Calu3 (cell line): ENCODE measurements at regions not wholly inside any gene's neighbourhood (a gene's known extent, or its start where the extent isn't known, plus 50 kb on each side); places are given as distances from the start of the nearest gene placed in this dataset.

Source experiments
- BruUV-seq: library from RNA; stranded (reverse); fragments of 400-500 nt; replicated peaks from 2 replicates; lab custom pipeline; 2021; lab: Mats Ljungman, UMichigan
- CTCF ChIA-PET: fragments of 300-600 bp; sonication (Branson Sonifier 250); formaldehyde crosslinking; loops from one replicate; lab custom pipeline; 2022; ENCODE audit warnings: antibody characterized with exemption; lab: Charles Lee
- DNase-seq: peaks from one replicate; pipeline ENCODE4 v3.0.0; 2022
- H3K27ac Mint-ChIP-seq: one replicate; pipeline ENCODE4 v1.8.0; 2022; ENCODE audit warnings: mixed read lengths; ENCODE audit not compliant: unreplicated experiment
- H3K27me3 Mint-ChIP-seq: one replicate; pipeline ENCODE4 v1.8.0; 2022; ENCODE audit warnings: mixed read lengths; ENCODE audit not compliant: unreplicated experiment
- H3K36me3 Mint-ChIP-seq: one replicate; pipeline ENCODE4 v1.8.0; 2022; ENCODE audit warnings: mild to moderate bottlenecking, moderate library complexity, mixed read lengths; ENCODE audit not compliant: insufficient read depth, unreplicated experiment
- H3K4me1 Mint-ChIP-seq: one replicate; pipeline ENCODE4 v1.8.0; 2022; ENCODE audit warnings: mild to moderate bottlenecking, low read depth, mixed read lengths; ENCODE audit not compliant: unreplicated experiment
- H3K4me3 Mint-ChIP-seq: one replicate; pipeline ENCODE4 v1.8.0; 2022; ENCODE audit warnings: mild to moderate bottlenecking, low read depth, moderate library complexity, mixed read lengths; ENCODE audit not compliant: unreplicated experiment
- H3K9me3 Mint-ChIP-seq: one replicate; pipeline ENCODE4 v1.8.0; 2022; ENCODE audit warnings: low read depth, mixed read lengths; ENCODE audit not compliant: unreplicated experiment
- CTCF ChIP-seq: fragments of 200-600 bp; IDR thresholded peaks from one replicate; pipeline ENCODE4 v1.8.0; 2022; ENCODE audit warnings: antibody characterized with exemption; ENCODE audit not compliant: unreplicated experiment
- intact Hi-C: fragments of 100-400 bp; cut with micrococcal nuclease; formaldehyde crosslinking; loops from one replicate; pipeline ENCODE4 v1.10.0; 2022; ENCODE audit not compliant: unreplicated experiment

GRCh38 chr12:19926266-19926665, 442.1 kb upstream of the PDE3A start:
- no peak overlapping the region for H3K4me3 Mint-ChIP-seq
- no peak for TF ChIP-seq CTCF
- H3K9me3 Mint-ChIP-seq, result peaks cover 3% of the 10 kb centered on the region
- DNase-seq, result no peak
- H3K4me1 Mint-ChIP-seq, result peaks cover 18% of the 10 kb centered on the region
- CTCF ChIA-PET, result no interaction called here
- H3K27ac Mint-ChIP-seq, result no peak overlapping the region
- no TSS peak for BruUV-seq
- H3K27me3 Mint-ChIP-seq, result no peaks in the 10 kb centered on the region
- intact Hi-C loops, result no loop called here
- peaks cover 6% of the 10 kb centered on the region for H3K36me3 Mint-ChIP-seq

- no peak for DNase-seq
- Mint-ChIP-seq H3K4me1 (peaks cover 5% of the 10 kb centered on the region), H3K36me3 (peaks cover 4% of the 10 kb centered on the region), H3K9me3 (no peaks in the 10 kb centered on the region), H3K27ac (no peak overlapping the region), H3K27me3 (no peaks in the 10 kb centered on the region), H3K4me3 (no peak overlapping the region)
- CTCF ChIA-PET, result no interaction called here
- intact Hi-C loops, result no loop called here
- TF ChIP-seq CTCF, result no peak
- no TSS peak for BruUV-seq
Observed at GRCh38 chr12:19927661-19928060, 440.7 kb upstream of the PDE3A start.

- TF ChIP-seq CTCF, result no peak
- DNase-seq, result no peak
- Mint-ChIP-seq H3K27ac (no peak overlapping the region), H3K27me3 (no peaks in the 10 kb centered on the region), H3K36me3 (no peaks in the 10 kb centered on the region), H3K4me3 (no peak overlapping the region), H3K9me3 (peaks cover 5% of the 10 kb centered on the region), H3K4me1 (no peaks in the 10 kb centered on the region)
- intact Hi-C loops, result no loop called here
- no TSS peak for BruUV-seq
- CTCF ChIA-PET, result interaction anchor here (1.6 kb wide), 1 partner anchor 10 kb away, joined by 5 read pairs; no protein-coding TSS in a partner anchor
Observed at GRCh38 chr12:19932413-19932812, 435.9 kb upstream of the PDE3A start.

GRCh38 chr12:19933924-19934323, 434.4 kb upstream of the PDE3A start:
- intact Hi-C loops, result no loop called here
- CTCF ChIA-PET, result no interaction called here

More at GRCh38 chr12:19933924-19934323, 434.4 kb upstream of the PDE3A start:
- no peak for TF ChIP-seq CTCF
- H3K36me3 Mint-ChIP-seq, result no peaks in the 10 kb centered on the region
- no peak overlapping the region for H3K4me3 Mint-ChIP-seq
- no peak for DNase-seq
- peaks cover 9% of the 10 kb centered on the region for H3K4me1 Mint-ChIP-seq
- no peaks in the 10 kb centered on the region for H3K27me3 Mint-ChIP-seq
- no TSS peak for BruUV-seq
- H3K9me3 Mint-ChIP-seq, result peaks cover 5% of the 10 kb centered on the region
- no peak overlapping the region for H3K27ac Mint-ChIP-seq
